GM18526 (cell line): ENCODE measurements at regions not wholly inside any gene's neighbourhood (a gene's known extent, or its start where the extent isn't known, plus 50 kb on each side); places are given as distances from the start of the nearest gene placed in this dataset.

ENCODE experiments used
- POLR2A ChIP-seq: IDR thresholded peaks from 3 replicates; pipeline ENCODE4 v1.6.1; 2011; ENCODE audit not compliant: insufficient read length; ENCODE audit errors: extremely low read depth

- TF ChIP-seq POLR2A, result no peak
Measured at GRCh38 chr10:78210976-78211375, 177.3 kb downstream of the RPS24 start.

- TF ChIP-seq POLR2A, result no peak
Measured at GRCh38 chr10:78211561-78212051, 177.9 kb downstream of the RPS24 start.

GRCh38 chr10:78212060-78212785, 178.6 kb downstream of the RPS24 start:
- TF ChIP-seq POLR2A, result no peak

GRCh38 chr10:78212786-78213175, 179.1 kb downstream of the RPS24 start:
- no peak for TF ChIP-seq POLR2A

- no peak for TF ChIP-seq POLR2A
Measured at GRCh38 chr10:78214955-78215354, 181.3 kb downstream of the RPS24 start.

- no peak for TF ChIP-seq POLR2A
Measured at GRCh38 chr10:78215645-78216044, 182.0 kb downstream of the RPS24 start.

- no peak for TF ChIP-seq POLR2A
Measured at GRCh38 chr10:78217336-78217735, 183.7 kb downstream of the RPS24 start.

- TF ChIP-seq POLR2A, result no peak
Measured at GRCh38 chr10:78218798-78219490, 185.3 kb downstream of the RPS24 start.

GRCh38 chr10:78220781-78221180, 187.1 kb downstream of the RPS24 start:
- no peak for TF ChIP-seq POLR2A

- no peak for TF ChIP-seq POLR2A
Measured at GRCh38 chr10:78222096-78222790, 188.6 kb downstream of the RPS24 start.

GRCh38 chr10:78223088-78223487, 189.4 kb downstream of the RPS24 start:
- no peak for TF ChIP-seq POLR2A

- TF ChIP-seq POLR2A, result no peak
Measured at GRCh38 chr10:78224602-78225001, 190.9 kb downstream of the RPS24 start.

- no peak for TF ChIP-seq POLR2A
Measured at GRCh38 chr10:78225594-78225993, 191.9 kb downstream of the RPS24 start.

- no peak for TF ChIP-seq POLR2A
Measured at GRCh38 chr10:78229489-78229888, 195.8 kb downstream of the RPS24 start.

GRCh38 chr10:78229950-78230675, 196.4 kb downstream of the RPS24 start:
- no peak for TF ChIP-seq POLR2A
